Neuronal stem cell (in vitro differentiated cells): ENCODE measurements at regions not wholly inside any gene's neighbourhood (a gene's known extent, or its start where the extent isn't known, plus 50 kb on each side); places are given as distances from the start of the nearest gene placed in this dataset.

Experiments used
- DNase-seq: peaks from one replicate; pipeline ENCODE4 v3.0.0-alpha.2; 2013; ENCODE audit warnings: low spot score
- H2AFZ ChIP-seq: one replicate; pipeline ENCODE4 v1.6.1; 2013; ENCODE audit warnings: mild to moderate bottlenecking, low read length, inconsistent platforms
- H2AK5ac ChIP-seq: 2 replicates; pipeline ENCODE4 v1.6.1; 2013; ENCODE audit warnings: low read depth, mild to moderate bottlenecking, inconsistent platforms, low read length, moderate library complexity, mixed read lengths
- H2BK120ac ChIP-seq: 2 replicates; pipeline ENCODE4 v1.6.1; 2013; ENCODE audit warnings: low read depth, mild to moderate bottlenecking, inconsistent platforms, low read length, moderate library complexity, mixed read lengths
- H2BK12ac ChIP-seq: one replicate; pipeline ENCODE4 v1.6.1; 2013; ENCODE audit warnings: low read length, inconsistent platforms
- H2BK15ac ChIP-seq: 2 replicates; pipeline ENCODE4 v1.6.1; 2013; ENCODE audit warnings: mild to moderate bottlenecking, low read length, inconsistent platforms, mixed read lengths
- H2BK5ac ChIP-seq: one replicate; pipeline ENCODE4 v1.6.1; 2013; ENCODE audit warnings: inconsistent platforms, mild to moderate bottlenecking, low read length, moderate library complexity
- H3K14ac ChIP-seq: one replicate; pipeline ENCODE4 v1.6.1; 2013; ENCODE audit warnings: low read length, inconsistent platforms
- H3K18ac ChIP-seq: 2 replicates; pipeline ENCODE4 v1.6.1; 2013; ENCODE audit warnings: low read length, inconsistent platforms
- H3K23ac ChIP-seq: 2 replicates; pipeline ENCODE4 v1.6.1; 2013; ENCODE audit warnings: low read depth, mild to moderate bottlenecking, mixed read lengths, low read length, inconsistent platforms; ENCODE audit not compliant: poor library complexity
- H3K27ac ChIP-seq: replicated peaks from 3 replicates; pipeline ENCODE4 v1.5.1; 2013; ENCODE audit warnings: low read length, inconsistent platforms
- H3K27me3 ChIP-seq, 3 experiments: 2 replicates each; pipeline ENCODE4 v1.6.1; 2013; ENCODE audit warnings: low read length in 3 of 3, mild to moderate bottlenecking in 2 of 3, inconsistent platforms in 1 of 3, low read depth in 1 of 3, mixed read lengths in 1 of 3, moderate library complexity in 1 of 3; ENCODE audit not compliant: control insufficient read depth in 3 of 3, insufficient read depth in 3 of 3
- H3K36me3 ChIP-seq, 2 donors: replicated peaks in 1 of 2; 2 replicates each; pipeline ENCODE4 v1.6.1; 2013; ENCODE audit warnings: low read length in 2 of 2; ENCODE audit not compliant: control insufficient read depth in 2 of 2, insufficient read depth in 2 of 2
- H3K4ac ChIP-seq: 2 replicates; pipeline ENCODE4 v1.6.1; 2013; ENCODE audit warnings: inconsistent platforms, mild to moderate bottlenecking, low read length, moderate library complexity
- H3K4me1 ChIP-seq, 2 donors: 1 replicate in 1 of 2; 2 replicates in 1 of 2; pipeline ENCODE4 v1.6.1; 2013; ENCODE audit warnings: low read length in 2 of 2, low read depth in 1 of 2; ENCODE audit not compliant: control insufficient read depth in 2 of 2, insufficient read depth in 1 of 2
- H3K4me2 ChIP-seq: one replicate; pipeline ENCODE4 v1.6.1; 2013; ENCODE audit warnings: mild to moderate bottlenecking, low read length, inconsistent platforms; ENCODE audit not compliant: insufficient read depth, poor library complexity, severe bottlenecking
- H3K4me3 ChIP-seq, 2 donors: 2 replicates each; pipeline ENCODE4 v1.5.1; 2013; ENCODE audit warnings: low read length in 2 of 2, mild to moderate bottlenecking in 2 of 2, inconsistent platforms in 1 of 2, moderate library complexity in 1 of 2
- H3K79me1 ChIP-seq: one replicate; pipeline ENCODE4 v1.6.1; 2013; ENCODE audit warnings: low read depth, mild to moderate bottlenecking, inconsistent platforms, low read length, moderate library complexity
- H3K9ac ChIP-seq: one replicate; pipeline ENCODE4 v1.6.1; 2013; ENCODE audit warnings: mild to moderate bottlenecking, low read depth, low read length, inconsistent platforms; ENCODE audit not compliant: poor library complexity
- H3K9me3 ChIP-seq, 2 donors: replicated peaks in 1 of 2; 2 replicates each; pipeline versions ENCODE3 to v1.6.1; 2013; ENCODE audit warnings: low read length in 2 of 2, mild to moderate bottlenecking in 2 of 2, inconsistent platforms in 1 of 2, low read depth in 1 of 2, mixed read lengths in 1 of 2, moderate library complexity in 1 of 2; ENCODE audit not compliant: control insufficient read depth in 2 of 2, insufficient read depth in 1 of 2
- H4K8ac ChIP-seq: one replicate; pipeline ENCODE4 v1.6.1; 2013; ENCODE audit warnings: low read depth, mild to moderate bottlenecking, inconsistent platforms, low read length, moderate library complexity
- H4K91ac ChIP-seq: one replicate; pipeline ENCODE4 v1.6.1; 2013; ENCODE audit warnings: low read length, low read depth, mild to moderate bottlenecking, inconsistent platforms; ENCODE audit not compliant: poor library complexity
- WGBS, 2 donors: extraction: QIAGEN DNeasy Blood & Tissue Kit; methylation state at CpG; one replicate each; pipeline ENCODE4 v1.1.7; 2013; ENCODE audit warnings: missing lambda C conversion rate in 2 of 2, mixed read lengths in 1 of 2; ENCODE audit not compliant: insufficient read length in 2 of 2, insufficient replicate concordance in 1 of 2; ENCODE audit errors: extremely low coverage in 2 of 2; 5-methylcytosine and 5-hydroxymethylcytosine counted together

DNA sequence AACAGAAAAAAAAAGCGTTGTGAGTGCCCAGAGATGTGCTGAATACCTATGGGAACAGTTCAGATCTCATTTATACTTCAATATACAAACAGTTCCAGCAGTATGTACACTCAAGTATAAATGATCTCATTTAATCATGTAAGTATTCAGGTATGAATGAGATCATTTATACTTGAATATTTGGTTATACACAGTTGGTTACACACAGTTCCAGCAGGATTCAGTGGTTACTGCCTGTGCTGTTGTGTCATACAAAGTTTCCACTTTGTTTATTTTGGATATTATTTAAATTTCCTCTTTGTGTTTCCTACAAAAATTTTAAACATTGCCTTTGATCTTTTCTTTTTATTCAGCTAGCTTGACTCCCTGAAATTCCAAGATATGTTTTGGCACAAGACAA lies 293.5 kb upstream of the SLC39A10 start:
- H3K4me3 ChIP-seq = no peak overlapping the region
- no peak overlapping the region for H3K27ac ChIP-seq
- H3K27me3 ChIP-seq = no peaks in the 10 kb centered on the region
- H2AK5ac ChIP-seq = no peak overlapping the region
- no peaks in the 10 kb centered on the region for H3K79me1 ChIP-seq
- H3K14ac ChIP-seq = no peak overlapping the region
- H3K4me2 ChIP-seq = no peak overlapping the region
- H2BK15ac ChIP-seq = no peak overlapping the region
- no peak overlapping the region for H4K8ac ChIP-seq
- H2BK120ac ChIP-seq = no peak overlapping the region
- no peak overlapping the region for H2BK12ac ChIP-seq
- no peak overlapping the region for H3K4ac ChIP-seq
- no peak overlapping the region for H2AFZ ChIP-seq
- H3K36me3 ChIP-seq = no peaks in the 10 kb centered on the region
- H3K9ac ChIP-seq = no peak overlapping the region
- no peak overlapping the region for H4K91ac ChIP-seq
- H3K4me1 ChIP-seq = no peaks in the 10 kb centered on the region
- no CpG with 5 or more reads among the region's 1 CpG for WGBS, 2 donors
- DNase-seq = no peak
- H3K18ac ChIP-seq = no peak overlapping the region
- H3K23ac ChIP-seq = no peak overlapping the region
- H3K9me3 ChIP-seq = no peaks in the 10 kb centered on the region
- no peak overlapping the region for H2BK5ac ChIP-seq

DNA sequence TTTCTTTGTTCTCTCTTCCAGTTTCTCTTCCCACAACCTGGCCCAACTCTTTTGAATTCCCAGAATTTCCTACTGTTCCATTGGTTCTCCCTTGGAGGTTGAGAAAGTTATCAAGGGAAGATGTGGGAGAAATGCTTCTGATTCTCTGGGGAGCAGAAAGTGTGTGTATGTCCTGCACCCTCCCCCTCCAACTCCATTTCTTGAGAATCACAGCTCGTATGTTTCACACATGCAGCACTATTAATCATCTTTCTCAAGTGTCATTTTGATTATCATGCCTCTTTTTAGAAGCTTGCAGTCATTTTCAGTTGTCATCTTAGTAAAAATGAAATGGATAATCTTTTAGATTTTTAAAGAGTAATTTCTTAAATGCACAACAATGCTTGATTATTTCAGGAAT lies 296.8 kb upstream of the SLC39A10 start:
- no peak overlapping the region for H4K8ac ChIP-seq
- H3K27ac ChIP-seq = no peak overlapping the region
- H3K4ac ChIP-seq = no peak overlapping the region
- H3K36me3 ChIP-seq = no peaks in the 10 kb centered on the region
- H3K4me3 ChIP-seq = no peak overlapping the region
- H3K18ac ChIP-seq = no peak overlapping the region
- no peak overlapping the region for H4K91ac ChIP-seq
- H3K9ac ChIP-seq = no peak overlapping the region
- peaks cover 0 to 2% of the 10 kb centered on the region in 2 donors for H3K9me3 ChIP-seq
- no peak overlapping the region for H3K4me2 ChIP-seq
- no CpG with 5 or more reads among the region's 1 CpG for WGBS, 2 donors
- no peak overlapping the region for H2AFZ ChIP-seq
- no peaks in the 10 kb centered on the region for H3K27me3 ChIP-seq
- no peak for DNase-seq
- no peak overlapping the region for H2AK5ac ChIP-seq
- no peak overlapping the region for H3K14ac ChIP-seq
- H2BK5ac ChIP-seq = no peak overlapping the region
- no peaks in the 10 kb centered on the region for H3K79me1 ChIP-seq
- H2BK15ac ChIP-seq = no peak overlapping the region
- H2BK120ac ChIP-seq = no peak overlapping the region
- no peak overlapping the region for H2BK12ac ChIP-seq
- no peaks in the 10 kb centered on the region for H3K4me1 ChIP-seq
- no peak overlapping the region for H3K23ac ChIP-seq

DNA sequence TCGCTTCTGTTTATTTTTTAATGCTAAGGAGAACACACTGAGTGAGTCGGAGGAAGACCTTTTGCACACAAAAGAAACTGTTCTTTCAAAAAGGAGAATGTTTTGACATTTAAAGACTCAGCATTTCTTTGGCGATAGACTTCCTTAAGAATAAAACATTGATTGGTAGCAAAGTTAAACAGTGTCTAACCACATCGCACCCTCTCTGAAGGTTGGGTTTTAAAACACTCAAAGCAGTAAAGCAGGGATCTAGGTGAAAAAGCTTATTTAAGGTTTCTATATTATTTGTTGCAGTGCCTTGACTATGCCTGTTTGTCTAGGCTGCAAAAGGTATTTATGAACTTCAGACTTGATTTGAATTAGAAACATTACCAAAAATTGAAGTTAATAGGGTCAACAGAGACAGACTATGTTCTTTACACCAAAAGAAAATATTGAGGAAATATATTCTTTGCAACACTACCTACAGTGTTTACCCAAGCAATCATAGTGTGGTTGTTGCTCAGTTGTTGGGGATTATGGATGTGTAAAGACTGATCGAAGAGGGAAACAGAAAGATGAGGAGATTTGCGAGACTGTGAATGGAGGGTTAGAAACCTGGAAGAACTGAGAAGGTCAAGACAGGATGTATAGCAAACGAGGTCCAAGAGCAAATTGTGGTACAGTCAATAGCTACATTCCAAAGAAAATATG lies 297.8 kb upstream of the SLC39A10 start:
- Histone ChIP-seq H3K4me2 (no peak overlapping the region), H3K4me1 (no peaks in the 10 kb centered on the region), H2AK5ac (no peak overlapping the region), H3K23ac (no peak overlapping the region), H2BK12ac (no peak overlapping the region), H3K27ac (no peak overlapping the region), H2AFZ (no peak overlapping the region), H3K36me3 (no peaks in the 10 kb centered on the region), H3K27me3 (no peaks in the 10 kb centered on the region), H4K91ac (no peak overlapping the region), H2BK5ac (no peak overlapping the region), H3K9ac (no peak overlapping the region), H3K4me3 (no peak overlapping the region), H3K4ac (no peak overlapping the region), H3K9me3 (peaks cover 0 to 2% of the 10 kb centered on the region in 2 donors), H3K79me1 (no peaks in the 10 kb centered on the region), H3K14ac (no peak overlapping the region), H2BK15ac (no peak overlapping the region), H4K8ac (no peak overlapping the region), H3K18ac (no peak overlapping the region), H2BK120ac (no peak overlapping the region)
- DNase-seq = no peak
- WGBS, 2 donors = no CpG with 5 or more reads among the region's 7 CpGs

DNA sequence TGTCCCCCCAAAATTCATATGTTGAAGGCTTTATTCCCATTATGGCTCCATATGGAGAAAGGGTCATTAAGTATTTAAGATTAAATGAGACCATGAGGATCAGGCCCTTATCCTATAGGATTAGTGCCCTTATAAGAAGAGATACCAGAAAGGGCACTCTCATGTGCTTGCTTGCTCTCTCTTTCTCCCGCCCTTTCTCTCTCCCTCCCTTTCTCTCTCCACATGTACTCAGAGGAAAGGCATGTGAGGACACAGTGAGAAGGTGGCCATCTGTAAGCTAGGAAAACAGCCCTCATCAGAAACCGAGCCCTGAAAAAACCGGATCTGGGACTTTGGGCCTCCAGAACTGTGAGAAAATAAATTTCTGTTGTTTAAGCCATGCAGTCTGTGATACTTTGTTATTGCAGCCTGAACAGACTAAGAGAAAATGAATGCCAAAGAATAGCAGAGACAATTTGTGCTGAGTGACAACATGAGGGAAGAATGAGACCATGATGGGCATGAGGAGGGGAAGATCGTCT lies 300.0 kb upstream of the SLC39A10 start:
- Histone ChIP-seq H3K14ac (no peak overlapping the region), H3K18ac (no peak overlapping the region), H3K27ac (no peak overlapping the region), H3K27me3 (no peaks in the 10 kb centered on the region), H3K4me3 (no peak overlapping the region), H2BK15ac (no peak overlapping the region), H3K79me1 (no peaks in the 10 kb centered on the region), H2BK5ac (no peak overlapping the region), H3K4ac (no peak overlapping the region), H3K4me2 (no peak overlapping the region), H4K8ac (no peak overlapping the region), H3K9ac (no peak overlapping the region), H2AFZ (no peak overlapping the region), H4K91ac (no peak overlapping the region), H2BK120ac (no peak overlapping the region), H3K4me1 (no peaks in the 10 kb centered on the region), H3K36me3 (no peaks in the 10 kb centered on the region), H3K23ac (no peak overlapping the region), H3K9me3 (peaks cover 0 to 2% of the 10 kb centered on the region in 2 donors), H2BK12ac (no peak overlapping the region), H2AK5ac (no peak overlapping the region)
- no CpG with 5 or more reads among the region's 4 CpGs for WGBS, 2 donors
- no peak for DNase-seq
